ENCODE measurements at regions not wholly inside any gene's neighbourhood (a gene's known extent, or its start where the extent isn't known, plus 50 kb on each side); places are given as distances from the start of the nearest gene placed in this dataset.

GRCh38 chr7:72504061-72504706 is 92.0 kb upstream of the CALN1 start:
- TF ChIP-seq TARDBP (IDR thresholded peaks at IDR 0.05) (no peak), PKNOX1 (IDR thresholded peaks at IDR 0.05) (no peak), NFRKB (IDR thresholded peaks at IDR 0.05) (no peak), SP1 (IDR thresholded peaks at IDR 0.05) (no peak), ARNT (IDR thresholded peaks at IDR 0.05) (no peak), FOXM1 (IDR thresholded peaks at IDR 0.05; ENCODE audit: borderline replicate concordance) (no peak)
